Naive thymus-derived CD8-positive, alpha-beta T cell (primary cell): ENCODE measurements at regions not wholly inside any gene's neighbourhood (a gene's known extent, or its start where the extent isn't known, plus 50 kb on each side); places are given as distances from the start of the nearest gene placed in this dataset.

Experiments
- ATAC-seq, 2 donors: fragments of 150-1000 bp; cut with Tn5 transposase in 1 of 2; sonication (Bioruptor Pico), chemical (Tn5 transposase) in 1 of 2; 1 replicate in 1 of 2; 2 replicates in 1 of 2; pipeline ENCODE4 v1.10.0; 2021; ENCODE audit warnings: mild to moderate bottlenecking in 2 of 2, moderate library complexity in 2 of 2
- POLR2A ChIA-PET: fragments of 350-600 bp; sonication (Branson Sonifier 250); formaldehyde crosslinking; loops from one replicate; lab custom pipeline; 2021; ENCODE audit warnings: antibody characterized with exemption; lab: Charles Lee
- DNase-seq, 10 donors: peaks; one replicate each; pipeline versions ENCODE4 v3.0.0 to v3.0.0-alpha.2; 2020 to 2022
- H3K27ac Mint-ChIP-seq, 10 donors: one replicate each; pipeline ENCODE4 v1.8.0; 2020 to 2022; ENCODE audit warnings: mild to moderate bottlenecking in 10 of 10, mixed read lengths in 10 of 10, moderate library complexity in 4 of 10, inconsistent platforms in 1 of 10
- H3K27me3 Mint-ChIP-seq, 5 donors: one replicate each; pipeline ENCODE4 v1.8.0; 2021 to 2022; ENCODE audit warnings: mixed read lengths in 5 of 5
- H3K36me3 Mint-ChIP-seq, 3 donors: one replicate each; pipeline ENCODE4 v1.8.0; 2020 to 2022; ENCODE audit warnings: mixed read lengths in 3 of 3, mild to moderate bottlenecking in 2 of 3, inconsistent platforms in 1 of 3
- H3K4me1 Mint-ChIP-seq, 4 donors: one replicate each; pipeline ENCODE4 v1.8.0; 2021 to 2022; ENCODE audit warnings: mixed read lengths in 4 of 4
- H3K4me3 Mint-ChIP-seq, 10 donors: one replicate each; pipeline ENCODE4 v1.8.0; 2020 to 2022; ENCODE audit warnings: mild to moderate bottlenecking in 10 of 10, mixed read lengths in 10 of 10, moderate library complexity in 6 of 10, inconsistent platforms in 1 of 10
- H3K9me3 Mint-ChIP-seq, 9 donors: one replicate each; pipeline ENCODE4 v1.8.0; 2020 to 2022; ENCODE audit warnings: mixed read lengths in 9 of 9, mild to moderate bottlenecking in 3 of 9, inconsistent platforms in 1 of 9, moderate library complexity in 1 of 9

GRCh38 chrX:112577146-112577545 is 102.6 kb downstream of the LHFPL1 start:
- DNase-seq (no peak), ATAC-seq (no peak)
- no peak overlapping the region for H3K27ac Mint-ChIP-seq
- no peak overlapping the region for H3K4me3 Mint-ChIP-seq
- H3K4me1 Mint-ChIP-seq = no peaks in the 10 kb centered on the region
- H3K36me3 Mint-ChIP-seq = peaks cover 0 to 10% (median 0%) of the 10 kb centered on the region in 3 donors
- POLR2A ChIA-PET = no interaction called here
- H3K27me3 Mint-ChIP-seq = peaks cover 0 to 3% (median 0%) of the 10 kb centered on the region in 5 donors
- H3K9me3 Mint-ChIP-seq = peaks cover 0 to 16% (median 3%) of the 10 kb centered on the region in 9 donors

GRCh38 chrX:112571388-112571787 is 108.3 kb downstream of the LHFPL1 start:
- ATAC-seq = no peak

GRCh38 chrX:112555831-112556230 is 123.9 kb downstream of the LHFPL1 start:
- Mint-ChIP-seq H3K4me1 (no peaks in the 10 kb centered on the region), H3K27ac (no peak overlapping the region), H3K4me3 (no peak overlapping the region), H3K9me3 (peaks cover 0 to 7% (median 0%) of the 10 kb centered on the region in 9 donors), H3K27me3 (peaks cover 0 to 16% (median 0%) of the 10 kb centered on the region in 5 donors), H3K36me3 (no peaks in the 10 kb centered on the region)
- POLR2A ChIA-PET = no interaction called here
- ATAC-seq = no peak
- DNase-seq = no peak

More at GRCh38 chrX:112571388-112571787, 108.3 kb downstream of the LHFPL1 start:
- peaks cover 0 to 2% (median 0%) of the 10 kb centered on the region in 3 donors for H3K36me3 Mint-ChIP-seq
- POLR2A ChIA-PET = no interaction called here
- no peak overlapping the region for H3K4me3 Mint-ChIP-seq
- no peak for DNase-seq
- H3K27me3 Mint-ChIP-seq = peaks cover 0 to 9% (median 0%) of the 10 kb centered on the region in 5 donors
- no peak overlapping the region for H3K27ac Mint-ChIP-seq
- no peaks in the 10 kb centered on the region for H3K4me1 Mint-ChIP-seq
- peaks cover 0 to 12% (median 3%) of the 10 kb centered on the region in 9 donors for H3K9me3 Mint-ChIP-seq

GRCh38 chrX:112545051-112545450 is 134.7 kb downstream of the LHFPL1 start:
- H3K4me3 Mint-ChIP-seq = no peak overlapping the region
- peaks cover 0 to 6% (median 0%) of the 10 kb centered on the region in 9 donors for H3K9me3 Mint-ChIP-seq
- H3K27me3 Mint-ChIP-seq = peaks cover 0 to 4% (median 0%) of the 10 kb centered on the region in 5 donors
- H3K4me1 Mint-ChIP-seq = no peaks in the 10 kb centered on the region
- DNase-seq = no peak
- POLR2A ChIA-PET = no interaction called here
- H3K27ac Mint-ChIP-seq = no peak overlapping the region
- no peaks in the 10 kb centered on the region for H3K36me3 Mint-ChIP-seq
- no peak for ATAC-seq

- Mint-ChIP-seq H3K27ac (no peak overlapping the region), H3K4me1 (no peaks in the 10 kb centered on the region), H3K36me3 (no peaks in the 10 kb centered on the region), H3K9me3 (no peaks in the 10 kb centered on the region), H3K4me3 (no peak overlapping the region), H3K27me3 (peaks cover 0 to 2% (median 0%) of the 10 kb centered on the region in 5 donors)
- ATAC-seq (no peak), DNase-seq (no peak)
- POLR2A ChIA-PET = no interaction called here
Observed at GRCh38 chrX:112536544-112536943, 143.2 kb downstream of the LHFPL1 start.

- no peak overlapping the region for H3K27ac Mint-ChIP-seq
- DNase-seq = no peak
- peaks cover 0 to 5% (median 1%) of the 10 kb centered on the region in 5 donors for H3K27me3 Mint-ChIP-seq
- H3K36me3 Mint-ChIP-seq = no peaks in the 10 kb centered on the region
- POLR2A ChIA-PET = no interaction called here
- no peak for ATAC-seq
- H3K9me3 Mint-ChIP-seq = peaks cover 0 to 8% (median 2%) of the 10 kb centered on the region in 9 donors
- H3K4me1 Mint-ChIP-seq = no peaks in the 10 kb centered on the region
- H3K4me3 Mint-ChIP-seq = no peak overlapping the region
Observed at GRCh38 chrX:112527903-112528302, 151.8 kb downstream of the LHFPL1 start.

- DNase-seq = no peak
- H3K4me1 Mint-ChIP-seq = no peaks in the 10 kb centered on the region
- H3K27ac Mint-ChIP-seq = no peak overlapping the region
- no peaks in the 10 kb centered on the region for H3K36me3 Mint-ChIP-seq
- ATAC-seq = no peak
- peaks cover 0 to 5% (median 2%) of the 10 kb centered on the region in 5 donors for H3K27me3 Mint-ChIP-seq
- H3K9me3 Mint-ChIP-seq = peaks cover 0 to 7% (median 2%) of the 10 kb centered on the region in 9 donors
- POLR2A ChIA-PET = no interaction called here
- H3K4me3 Mint-ChIP-seq = no peak overlapping the region
Observed at GRCh38 chrX:112521676-112522075, 158.1 kb downstream of the LHFPL1 start.

- no peak overlapping the region for H3K27ac Mint-ChIP-seq
Observed at GRCh38 chrX:112520124-112520523, 159.6 kb downstream of the LHFPL1 start.

GRCh38 chrX:112513154-112513553 is 166.6 kb downstream of the LHFPL1 start:
- Mint-ChIP-seq H3K4me3 (no peak overlapping the region), H3K27ac (no peak overlapping the region), H3K4me1 (no peaks in the 10 kb centered on the region), H3K9me3 (peaks cover under 1 to 39% (median 12%) of the 10 kb centered on the region in 9 donors), H3K36me3 (peaks cover 0 to 12% (median 0%) of the 10 kb centered on the region in 3 donors), H3K27me3 (no peaks in the 10 kb centered on the region)
- DNase-seq (no peak), ATAC-seq (no peak)
- POLR2A ChIA-PET = interaction anchor here (0.5 kb wide), 1 partner anchor 13 kb away, joined by 3 read pairs; no protein-coding TSS in a partner anchor

More at GRCh38 chrX:112520124-112520523, 159.6 kb downstream of the LHFPL1 start:
- DNase-seq (no peak), ATAC-seq (no peak)
- Mint-ChIP-seq H3K4me1 (no peaks in the 10 kb centered on the region), H3K27me3 (peaks cover 0 to 2% (median 0%) of the 10 kb centered on the region in 5 donors), H3K4me3 (no peak overlapping the region), H3K9me3 (peaks cover 0 to 6% (median 3%) of the 10 kb centered on the region in 9 donors), H3K36me3 (peaks cover 0 to 2% (median 0%) of the 10 kb centered on the region in 3 donors)
- POLR2A ChIA-PET = no interaction called here

- H3K9me3 Mint-ChIP-seq = peaks cover 0 to 39% (median 12%) of the 10 kb centered on the region in 9 donors
- no peak for DNase-seq
- POLR2A ChIA-PET = interaction anchor here (0.5 kb wide), 1 partner anchor 14 kb away, joined by 3 read pairs; no protein-coding TSS in a partner anchor
- peaks cover 0 to 12% (median 0%) of the 10 kb centered on the region in 3 donors for H3K36me3 Mint-ChIP-seq
- no peak overlapping the region for H3K27ac Mint-ChIP-seq
- no peak overlapping the region for H3K4me3 Mint-ChIP-seq
- no peaks in the 10 kb centered on the region for H3K27me3 Mint-ChIP-seq
- no peaks in the 10 kb centered on the region for H3K4me1 Mint-ChIP-seq
- no peak for ATAC-seq
Observed at GRCh38 chrX:112512509-112512908, 167.2 kb downstream of the LHFPL1 start.

- DNase-seq (no peak), ATAC-seq (no peak)
- POLR2A ChIA-PET = no interaction called here
- Mint-ChIP-seq H3K9me3 (peaks cover 0 to 38% (median 12%) of the 10 kb centered on the region in 9 donors), H3K27me3 (no peaks in the 10 kb centered on the region), H3K4me1 (no peaks in the 10 kb centered on the region), H3K4me3 (no peak overlapping the region), H3K36me3 (peaks cover 0 to 12% (median 0%) of the 10 kb centered on the region in 3 donors), H3K27ac (no peak overlapping the region)
Observed at GRCh38 chrX:112510629-112511028, 169.1 kb downstream of the LHFPL1 start.

GRCh38 chrX:112477653-112478052 is 202.1 kb downstream of the LHFPL1 start:
- no peaks in the 10 kb centered on the region for H3K36me3 Mint-ChIP-seq
- H3K27ac Mint-ChIP-seq = no peak overlapping the region
- peaks cover 0 to 12% (median 4%) of the 10 kb centered on the region in 9 donors for H3K9me3 Mint-ChIP-seq
- ATAC-seq (no peak), DNase-seq (no peak)
- no peaks in the 10 kb centered on the region for H3K27me3 Mint-ChIP-seq
- H3K4me1 Mint-ChIP-seq = no peaks in the 10 kb centered on the region
- no peak overlapping the region for H3K4me3 Mint-ChIP-seq
- POLR2A ChIA-PET = no interaction called here

GRCh38 chrX:112473654-112474053 is 206.1 kb downstream of the LHFPL1 start:
- Mint-ChIP-seq H3K9me3 (peaks cover 0 to 9% (median 0%) of the 10 kb centered on the region in 9 donors), H3K27me3 (no peaks in the 10 kb centered on the region), H3K4me3 (no peak overlapping the region), H3K27ac (no peak overlapping the region), H3K36me3 (no peaks in the 10 kb centered on the region), H3K4me1 (no peaks in the 10 kb centered on the region)
- DNase-seq (no peak), ATAC-seq (no peak)
- POLR2A ChIA-PET = no interaction called here

GRCh38 chrX:112470551-112470950 is 209.2 kb downstream of the LHFPL1 start:
- DNase-seq = no peak
- H3K27me3 Mint-ChIP-seq = no peaks in the 10 kb centered on the region
- H3K36me3 Mint-ChIP-seq = no peaks in the 10 kb centered on the region
- no peak overlapping the region for H3K4me3 Mint-ChIP-seq
- ATAC-seq = no peak
- H3K27ac Mint-ChIP-seq = no peak overlapping the region
- no peaks in the 10 kb centered on the region for H3K4me1 Mint-ChIP-seq
- H3K9me3 Mint-ChIP-seq = peaks cover 0 to 2% (median 0%) of the 10 kb centered on the region in 9 donors
- POLR2A ChIA-PET = no interaction called here
